ENCODE measurements at regions not wholly inside any gene's neighbourhood (a gene's known extent, or its start where the extent isn't known, plus 50 kb on each side); places are given as distances from the start of the nearest gene placed in this dataset.
"Not testable (repeated sequence)": the region's sequence is repeated elsewhere in the genome, so short reads cannot be mapped to it uniquely, and the experiment has no call there.

DNA sequence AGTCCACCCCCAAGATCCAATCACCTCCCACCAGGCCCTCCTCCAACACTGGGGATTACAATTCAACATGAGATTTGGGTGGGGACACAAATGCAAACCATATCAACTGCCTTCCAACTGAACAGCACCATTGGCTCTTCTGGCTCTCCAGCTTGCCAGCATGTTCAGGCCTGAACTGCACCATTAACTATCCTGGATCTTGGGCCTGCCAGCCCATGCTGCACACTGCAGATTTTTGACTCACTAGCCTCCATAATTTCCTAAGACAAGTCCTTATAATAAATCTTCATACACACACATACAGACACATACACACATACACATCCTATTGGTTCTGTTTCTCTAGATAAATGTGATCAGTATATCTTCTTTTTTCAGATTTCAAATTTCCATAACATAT lies 737.1 kb upstream of the SPRY2 start:
- Histone ChIP-seq H3K27ac (no peak overlapping the region), H3K36me3 (no peaks in the 10 kb centered on the region), H3K27me3 (no peaks in the 10 kb centered on the region), H3K4me1 (no peaks in the 10 kb centered on the region), H3K9me3 (no peaks in the 10 kb centered on the region), H3K4me3 (no peak overlapping the region)
- no peak for ATAC-seq
- TF ChIP-seq EP300 (IDR thresholded peaks at IDR 0.05) (no peak), POLR2A (IDR thresholded peaks at IDR 0.05) (no peak), POLR2AphosphoS5 (IDR thresholded peaks at IDR 0.05) (no peak)
- TF ChIP-seq, protein P1, sequence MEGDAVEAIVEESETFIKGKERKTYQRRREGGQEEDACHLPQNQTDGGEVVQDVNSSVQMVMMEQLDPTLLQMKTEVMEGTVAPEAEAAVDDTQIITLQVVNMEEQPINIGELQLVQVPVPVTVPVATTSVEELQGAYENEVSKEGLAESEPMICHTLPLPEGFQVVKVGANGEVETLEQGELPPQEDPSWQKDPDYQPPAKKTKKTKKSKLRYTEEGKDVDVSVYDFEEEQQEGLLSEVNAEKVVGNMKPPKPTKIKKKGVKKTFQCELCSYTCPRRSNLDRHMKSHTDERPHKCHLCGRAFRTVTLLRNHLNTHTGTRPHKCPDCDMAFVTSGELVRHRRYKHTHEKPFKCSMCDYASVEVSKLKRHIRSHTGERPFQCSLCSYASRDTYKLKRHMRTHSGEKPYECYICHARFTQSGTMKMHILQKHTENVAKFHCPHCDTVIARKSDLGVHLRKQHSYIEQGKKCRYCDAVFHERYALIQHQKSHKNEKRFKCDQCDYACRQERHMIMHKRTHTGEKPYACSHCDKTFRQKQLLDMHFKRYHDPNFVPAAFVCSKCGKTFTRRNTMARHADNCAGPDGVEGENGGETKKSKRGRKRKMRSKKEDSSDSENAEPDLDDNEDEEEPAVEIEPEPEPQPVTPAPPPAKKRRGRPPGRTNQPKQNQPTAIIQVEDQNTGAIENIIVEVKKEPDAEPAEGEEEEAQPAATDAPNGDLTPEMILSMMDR (IDR thresholded peaks at IDR 0.05) = no peak

DNA sequence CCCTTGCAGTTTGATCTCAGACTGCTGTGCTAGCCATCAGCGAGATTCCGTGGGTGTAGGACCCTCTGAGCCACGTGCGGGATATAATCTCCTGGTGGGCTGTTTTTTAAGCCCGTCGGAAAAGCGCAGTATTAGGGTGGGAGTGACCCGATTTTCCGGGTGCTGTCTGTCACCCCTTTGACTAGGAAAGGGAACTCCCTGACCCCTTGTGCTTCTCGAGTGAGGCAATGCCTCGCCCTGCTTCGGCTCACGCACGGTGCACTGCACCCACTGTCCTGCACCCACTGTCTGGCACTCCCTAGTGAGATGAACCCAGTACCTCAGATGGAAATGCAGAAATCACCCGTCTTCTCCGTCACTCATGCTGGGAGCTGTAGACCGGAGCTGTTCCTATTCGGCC lies 728.9 kb upstream of the SPRY2 start:
- H3K27me3 ChIP-seq, ATAC-seq, H3K4me3 ChIP-seq, H3K9me3 ChIP-seq, H3K27ac ChIP-seq, H3K36me3 ChIP-seq, H3K4me1 ChIP-seq: not testable (repeated sequence)
- 93 to 100% methylated on average over 2 to 5 of the region's 18 CpGs for WGBS, 2 donors (ENCODE audit: low coverage in 1 of 2)

DNA sequence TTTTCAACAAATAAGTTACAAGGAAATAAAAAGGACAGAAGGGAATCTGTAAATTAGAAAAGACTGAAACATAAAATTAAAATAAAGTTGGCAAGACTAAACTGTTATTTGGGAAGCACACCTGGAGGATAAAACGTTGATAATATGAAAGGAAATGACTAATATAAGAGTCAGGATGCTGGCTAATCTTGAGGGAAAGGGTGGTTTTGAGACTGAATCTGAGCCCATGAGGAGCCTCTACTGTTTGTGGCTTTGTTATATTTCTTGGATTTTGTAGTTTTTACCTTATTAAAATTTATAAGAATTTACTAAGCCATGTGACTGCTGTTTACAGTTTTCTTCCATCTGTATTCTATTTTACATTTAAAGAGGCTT lies 718.0 kb upstream of the SPRY2 start:
- H3K36me3 ChIP-seq = no peaks in the 10 kb centered on the region
- H3K9me3 ChIP-seq = no peaks in the 10 kb centered on the region
- H3K27ac ChIP-seq = no peak overlapping the region
- no peak overlapping the region for H3K4me3 ChIP-seq
- TF ChIP-seq POLR2A (IDR thresholded peaks at IDR 0.05) = no peak
- TF ChIP-seq, protein P1 (IDR thresholded peaks at IDR 0.05) = no peak
- TF ChIP-seq POLR2AphosphoS5 (IDR thresholded peaks at IDR 0.05) = no peak
- TF ChIP-seq EP300 (IDR thresholded peaks at IDR 0.05) = no peak
- no peaks in the 10 kb centered on the region for H3K27me3 ChIP-seq
- WGBS, 2 donors (ENCODE audit: low coverage in 1 of 2) = 12 to 14% methylated on average over 1 of the region's 1 CpG
- no peak for ATAC-seq
- no peaks in the 10 kb centered on the region for H3K4me1 ChIP-seq

DNA sequence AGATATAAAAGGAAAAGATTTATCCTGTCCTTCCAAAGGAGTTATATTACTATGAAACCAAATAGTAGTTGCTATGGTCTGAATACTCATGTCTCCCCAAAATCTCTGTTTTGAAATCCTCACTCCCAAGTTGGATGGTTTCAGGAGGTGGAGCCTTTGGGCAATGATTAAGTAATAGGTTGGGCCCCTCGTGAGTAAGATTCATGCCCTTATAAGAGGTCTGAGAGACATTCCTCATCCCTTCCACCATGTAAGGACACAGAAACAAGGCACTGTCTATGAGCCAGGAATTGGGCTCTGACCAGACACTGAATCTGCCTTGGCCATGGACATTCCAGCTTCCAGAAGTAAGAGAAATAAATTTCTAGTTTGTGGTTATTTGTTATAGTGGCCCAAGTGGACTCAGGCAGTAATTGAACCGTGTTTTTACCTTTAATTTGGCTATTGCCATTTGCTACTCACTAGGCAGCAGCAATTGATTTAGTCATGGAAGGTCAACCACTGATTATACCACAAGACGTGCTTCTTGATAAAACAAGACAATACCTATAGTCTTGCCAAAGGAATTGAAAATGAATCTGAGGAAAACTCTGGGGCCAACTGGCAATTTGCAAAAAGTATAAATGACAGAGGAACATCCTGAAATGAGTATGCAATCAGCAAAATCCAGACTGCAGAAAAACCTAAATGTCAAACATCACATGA lies 717.4 kb upstream of the SPRY2 start:
- 55 to 80% methylated on average over 2 to 3 of the region's 3 CpGs for WGBS, 2 donors (ENCODE audit: low coverage in 1 of 2)
- Histone ChIP-seq H3K27me3 (no peaks in the 10 kb centered on the region), H3K36me3 (no peaks in the 10 kb centered on the region), H3K4me1 (no peaks in the 10 kb centered on the region), H3K27ac (no peak overlapping the region), H3K9me3 (no peaks in the 10 kb centered on the region), H3K4me3 (no peak overlapping the region)
- no peak for ATAC-seq
- no peak for TF ChIP-seq POLR2A (IDR thresholded peaks at IDR 0.05)
- TF ChIP-seq POLR2AphosphoS5 (IDR thresholded peaks at IDR 0.05) = no peak
- TF ChIP-seq EP300 (IDR thresholded peaks at IDR 0.05) = no peak
- TF ChIP-seq, protein P1 (IDR thresholded peaks at IDR 0.05) = no peak

DNA sequence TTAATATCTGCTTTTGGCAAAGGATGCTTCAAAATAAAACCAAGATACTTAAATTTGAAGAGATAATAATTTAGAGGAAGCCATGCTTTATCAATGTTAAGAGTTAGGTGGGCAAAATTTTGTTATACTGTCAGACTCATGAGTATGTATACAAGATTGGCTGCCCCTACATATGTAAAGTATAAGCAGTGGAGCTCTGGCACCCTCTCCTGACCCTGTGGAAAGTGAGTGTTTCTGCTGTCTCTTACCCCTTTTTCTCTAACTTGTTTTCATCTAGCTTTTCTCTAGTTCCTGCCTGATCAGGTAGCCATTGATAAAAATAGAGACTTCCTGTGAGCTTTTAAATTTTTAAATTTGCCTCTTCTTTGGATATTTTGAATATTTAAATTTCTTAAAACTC lies 710.9 kb upstream of the SPRY2 start:
- TF ChIP-seq, protein P1 (IDR thresholded peaks at IDR 0.05) = no peak
- TF ChIP-seq POLR2A (IDR thresholded peaks at IDR 0.05) (no peak), EP300 (IDR thresholded peaks at IDR 0.05) (no peak), POLR2AphosphoS5 (IDR thresholded peaks at IDR 0.05) (no peak)
- H3K27ac ChIP-seq = no peak overlapping the region

More for the DNA sequence above, 710.9 kb upstream of the SPRY2 start:
- Histone ChIP-seq H3K36me3 (no peaks in the 10 kb centered on the region), H3K4me1 (no peaks in the 10 kb centered on the region), H3K9me3 (no peaks in the 10 kb centered on the region), H3K4me3 (no peak overlapping the region), H3K27me3 (no peaks in the 10 kb centered on the region)
- ATAC-seq = no peak

All from gastroesophageal sphincter (tissue), 4 donors.